PC-9 (cell line): ENCODE measurements at regions not wholly inside any gene's neighbourhood (a gene's known extent, or its start where the extent isn't known, plus 50 kb on each side); places are given as distances from the start of the nearest gene placed in this dataset.

Source experiments
- CTCF ChIP-seq: fragments of 200-600 bp; sonication (generic); conservative IDR thresholded peaks from 2 replicates; pipeline ENCODE4 v1.6.1; 2017; ENCODE audit warnings: mixed run types, antibody characterized with exemption, mild to moderate bottlenecking, moderate library complexity
- EZH2 ChIP-seq: fragments of 200-600 bp; sonication (generic); IDR thresholded peaks from 2 replicates; pipeline ENCODE4 v1.8.0; 2017; ENCODE audit warnings: antibody characterized with exemption, low read depth

- TF ChIP-seq CTCF (no peak), EZH2 (no peak)
Observed at GRCh38 chr21:25179116-25179515, 428.2 kb downstream of the MRPL39 start.
